ENCODE measurements at regions not wholly inside any gene's neighbourhood (a gene's known extent, or its start where the extent isn't known, plus 50 kb on each side); places are given as distances from the start of the nearest gene placed in this dataset.

- Mint-ChIP-seq H3K27me3 (peaks cover 35% of the 10 kb centered on the region), H3K4me3 (no peak overlapping the region), H3K27ac (no peak overlapping the region), H3K9me3 (ENCODE audit: insufficient read depth) (no peaks in the 10 kb centered on the region), H3K4me1 (no peaks in the 10 kb centered on the region)
- TF ChIP-seq CTCF (IDR thresholded peaks at IDR 0.05) (peak; percentile 85), EZH2 (IDR thresholded peaks at IDR 0.05; ENCODE audit: borderline replicate concordance, insufficient read depth, low read depth, low read length, poor library complexity, severe bottlenecking) (no peak)
- CTCF ChIA-PET = interaction anchor here (0.5 to 4.0 kb wide), 22 partner anchors 9 to 344 kb away, joined by 3 to 34 read pairs (median 5); partner anchors contain the start of gene OR10G2
- Histone ChIP-seq H3K9me3 (ENCODE audit: control extremely low read depth in 1 of 3, control insufficient read depth in 2 of 3, insufficient read depth in 1 of 3, low read length in 2 of 3) (no peaks in the 10 kb centered on the region), H3K4me3 (ENCODE audit: control extremely low read depth in 1 of 5, extremely low read depth in 1 of 5, insufficient read depth in 1 of 5, low read depth in 2 of 5, low read length in 4 of 5) (no peak overlapping the region), H3K9ac (ENCODE audit: low read length) (no peak overlapping the region), H3K4me1 (ENCODE audit: control insufficient read depth in 2 of 2, insufficient read depth in 2 of 2, low read length in 2 of 2) (no peaks in the 10 kb centered on the region), H3K27me3 (replicated peaks in 1 of 4; ENCODE audit: control extremely low read depth in 1 of 4, control insufficient read depth in 3 of 4, insufficient read depth in 4 of 4, low read length in 3 of 4) (peaks cover 0 to 9% (median 5%) of the 10 kb centered on the region in 4 experiments), H3K4me2 (replicated peaks; ENCODE audit: low read depth, low read length, poor library complexity, severe bottlenecking) (no peak overlapping the region), H3K36me3 (replicated peaks in 1 of 2; ENCODE audit: control extremely low read depth in 1 of 2, control insufficient read depth in 1 of 2, extremely low read depth in 1 of 2, insufficient read depth in 2 of 2, low read length in 1 of 2) (no peaks in the 10 kb centered on the region), H4K20me1 (ENCODE audit: control insufficient read depth, insufficient read depth, low read length, poor library complexity, severe bottlenecking) (no peaks in the 10 kb centered on the region), H3K27ac (ENCODE audit: low read length in 2 of 2) (no peak overlapping the region), H3K79me2 (ENCODE audit: control insufficient read depth, insufficient read depth, low read length) (no peaks in the 10 kb centered on the region), H2AFZ (ENCODE audit: insufficient read depth, low read depth, low read length, poor library complexity, severe bottlenecking) (no peak overlapping the region)
- peak; percentile 60 for DNase-seq
- POLR2A ChIA-PET = no interaction called here
- intact Hi-C loops (cut with micrococcal nuclease) = loop anchor here (5.0 kb wide), 1 partner anchor 61 kb away; no protein-coding TSS in a partner anchor
- no peak for ATAC-seq (ENCODE audit: low read depth)
- 71% methylated on average over 2 of the region's 11 CpGs for WGBS (ENCODE audit: insufficient coverage)
Measured at GRCh38 chr14:21978184-21978998, 304.8 kb upstream of the OR4E1 start.

- TF ChIP-seq CTCF (IDR thresholded peaks at IDR 0.05) (no peak), EZH2 (IDR thresholded peaks at IDR 0.05; ENCODE audit: borderline replicate concordance, insufficient read depth, low read depth, low read length, poor library complexity, severe bottlenecking) (no peak)
- no peaks in the 10 kb centered on the region for H3K4me1 ChIP-seq (ENCODE audit: control insufficient read depth in 2 of 2, insufficient read depth in 2 of 2, low read length in 2 of 2)
- no peaks in the 10 kb centered on the region for H3K9me3 Mint-ChIP-seq (ENCODE audit: insufficient read depth)
- H3K9ac ChIP-seq (ENCODE audit: low read length) = no peak overlapping the region
- H3K4me3 ChIP-seq (ENCODE audit: control extremely low read depth in 1 of 5, extremely low read depth in 1 of 5, insufficient read depth in 1 of 5, low read depth in 2 of 5, low read length in 4 of 5) = no peak overlapping the region
- H2AFZ ChIP-seq (ENCODE audit: insufficient read depth, low read depth, low read length, poor library complexity, severe bottlenecking) = no peak overlapping the region
- WGBS (ENCODE audit: insufficient coverage) = no CpG with 5 or more reads among the region's 2 CpGs
- ChIA-PET CTCF (interaction anchor here (2.2 kb wide), 1 partner anchor 11 kb away, joined by 5 read pairs; no protein-coding TSS in a partner anchor), POLR2A (no interaction called here)
- no peak overlapping the region for H3K4me2 ChIP-seq (replicated peaks; ENCODE audit: low read depth, low read length, poor library complexity, severe bottlenecking)
- H3K4me1 Mint-ChIP-seq = no peaks in the 10 kb centered on the region
- no peaks in the 10 kb centered on the region for H3K36me3 ChIP-seq (replicated peaks in 1 of 2; ENCODE audit: control extremely low read depth in 1 of 2, control insufficient read depth in 1 of 2, extremely low read depth in 1 of 2, insufficient read depth in 2 of 2, low read length in 1 of 2)
- H3K27ac ChIP-seq (ENCODE audit: low read length in 2 of 2) = no peak overlapping the region
- H3K4me3 Mint-ChIP-seq = no peak overlapping the region
- ATAC-seq (ENCODE audit: low read depth) = no peak
- no peaks in the 10 kb centered on the region for H3K9me3 ChIP-seq (ENCODE audit: control extremely low read depth in 1 of 3, control insufficient read depth in 2 of 3, insufficient read depth in 1 of 3, low read length in 2 of 3)
- H3K27me3 ChIP-seq (replicated peaks in 1 of 4; ENCODE audit: control extremely low read depth in 1 of 4, control insufficient read depth in 3 of 4, insufficient read depth in 4 of 4, low read length in 3 of 4) = peaks cover 0 to 9% (median 5%) of the 10 kb centered on the region in 4 experiments
- intact Hi-C loops (cut with micrococcal nuclease) = loop anchor here (5.0 kb wide), 1 partner anchor 57 kb away; no protein-coding TSS in a partner anchor
- DNase-seq = no peak
- H3K79me2 ChIP-seq (ENCODE audit: control insufficient read depth, insufficient read depth, low read length) = no peaks in the 10 kb centered on the region
- no peaks in the 10 kb centered on the region for H4K20me1 ChIP-seq (ENCODE audit: control insufficient read depth, insufficient read depth, low read length, poor library complexity, severe bottlenecking)
- no peak overlapping the region for H3K27ac Mint-ChIP-seq
- H3K27me3 Mint-ChIP-seq = peaks cover 45% of the 10 kb centered on the region
Measured at GRCh38 chr14:21974741-21975140, 301.1 kb upstream of the OR4E1 start.
